ENCODE measurements at regions not wholly inside any gene's neighbourhood (a gene's known extent, or its start where the extent isn't known, plus 50 kb on each side); places are given as distances from the start of the nearest gene placed in this dataset.

DNA sequence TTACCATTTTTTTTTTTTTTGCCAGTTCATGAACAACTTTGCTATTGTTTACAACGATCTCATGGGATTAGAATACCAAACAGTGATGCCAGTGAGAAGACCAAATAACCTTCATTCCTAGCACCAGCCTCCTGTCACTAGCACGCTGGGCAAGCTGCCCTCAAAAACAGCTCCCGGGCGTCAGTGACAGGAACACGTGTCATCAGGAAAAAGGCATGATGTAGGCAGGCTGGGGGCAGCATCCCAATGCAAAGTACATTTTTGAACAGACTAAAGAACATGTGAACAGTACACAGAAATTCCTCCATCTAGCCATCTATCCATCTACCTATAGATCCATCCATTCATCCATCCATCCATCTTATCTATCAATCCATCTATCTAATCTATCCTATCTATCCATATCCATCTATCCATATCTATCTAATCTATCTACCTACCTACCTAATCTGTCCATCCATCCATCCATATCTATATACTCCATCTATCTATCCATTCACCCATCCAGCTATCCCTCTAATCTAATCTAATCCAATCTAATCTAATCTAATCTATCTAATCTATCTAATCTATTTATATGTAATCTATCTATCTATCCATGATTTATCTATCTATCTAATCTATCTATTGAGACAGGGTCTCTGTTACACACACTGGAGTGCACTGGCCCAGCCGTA lies 378.5 kb downstream of the SHANK2 start:
- no peak overlapping the region for H3K4me3 ChIP-seq (ENCODE audit: low read depth, low read length)
- TF ChIP-seq, protein P1, sequence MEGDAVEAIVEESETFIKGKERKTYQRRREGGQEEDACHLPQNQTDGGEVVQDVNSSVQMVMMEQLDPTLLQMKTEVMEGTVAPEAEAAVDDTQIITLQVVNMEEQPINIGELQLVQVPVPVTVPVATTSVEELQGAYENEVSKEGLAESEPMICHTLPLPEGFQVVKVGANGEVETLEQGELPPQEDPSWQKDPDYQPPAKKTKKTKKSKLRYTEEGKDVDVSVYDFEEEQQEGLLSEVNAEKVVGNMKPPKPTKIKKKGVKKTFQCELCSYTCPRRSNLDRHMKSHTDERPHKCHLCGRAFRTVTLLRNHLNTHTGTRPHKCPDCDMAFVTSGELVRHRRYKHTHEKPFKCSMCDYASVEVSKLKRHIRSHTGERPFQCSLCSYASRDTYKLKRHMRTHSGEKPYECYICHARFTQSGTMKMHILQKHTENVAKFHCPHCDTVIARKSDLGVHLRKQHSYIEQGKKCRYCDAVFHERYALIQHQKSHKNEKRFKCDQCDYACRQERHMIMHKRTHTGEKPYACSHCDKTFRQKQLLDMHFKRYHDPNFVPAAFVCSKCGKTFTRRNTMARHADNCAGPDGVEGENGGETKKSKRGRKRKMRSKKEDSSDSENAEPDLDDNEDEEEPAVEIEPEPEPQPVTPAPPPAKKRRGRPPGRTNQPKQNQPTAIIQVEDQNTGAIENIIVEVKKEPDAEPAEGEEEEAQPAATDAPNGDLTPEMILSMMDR (IDR thresholded peaks at IDR 0.05; ENCODE audit: borderline replicate concordance, insufficient read depth, low read depth, low read length), result no peak

- TF ChIP-seq, protein P1 (IDR thresholded peaks at IDR 0.05; ENCODE audit: borderline replicate concordance, insufficient read depth, low read depth, low read length), result no peak
- no peak overlapping the region for H3K4me3 ChIP-seq (ENCODE audit: low read depth, low read length)
Observed at GRCh38 chr11:70876685-70877084, 375.7 kb downstream of the SHANK2 start.

DNA sequence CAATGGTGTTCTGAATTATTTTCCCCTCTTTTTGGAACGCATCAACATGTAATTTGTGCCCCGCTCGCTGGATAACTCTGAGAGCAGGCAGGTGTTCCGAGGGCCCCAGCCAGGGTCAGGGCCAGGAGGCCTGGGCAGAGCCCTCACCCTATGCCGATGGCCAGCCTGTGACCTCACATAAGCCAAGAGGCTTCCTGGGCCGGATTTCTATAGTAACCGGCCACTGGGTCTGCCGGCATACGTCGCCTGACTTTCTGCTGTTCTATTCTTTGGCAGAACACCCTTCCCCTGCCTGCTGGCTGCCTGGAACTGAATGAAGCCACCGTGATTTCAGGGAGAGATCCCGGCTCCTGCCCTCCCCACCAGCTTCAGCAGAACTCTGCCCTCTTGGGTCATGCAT lies 375.2 kb downstream of the SHANK2 start:
- TF ChIP-seq, protein P1 (IDR thresholded peaks at IDR 0.05; ENCODE audit: borderline replicate concordance, insufficient read depth, low read depth, low read length), result no peak
- no peak overlapping the region for H3K4me3 ChIP-seq (ENCODE audit: low read depth, low read length)

GRCh38 chr11:70878366-70878765 lies 374.0 kb downstream of the SHANK2 start:
- TF ChIP-seq, protein P1 (IDR thresholded peaks at IDR 0.05; ENCODE audit: borderline replicate concordance, insufficient read depth, low read depth, low read length), result no peak
- no peak overlapping the region for H3K4me3 ChIP-seq (ENCODE audit: low read depth, low read length)

DNA sequence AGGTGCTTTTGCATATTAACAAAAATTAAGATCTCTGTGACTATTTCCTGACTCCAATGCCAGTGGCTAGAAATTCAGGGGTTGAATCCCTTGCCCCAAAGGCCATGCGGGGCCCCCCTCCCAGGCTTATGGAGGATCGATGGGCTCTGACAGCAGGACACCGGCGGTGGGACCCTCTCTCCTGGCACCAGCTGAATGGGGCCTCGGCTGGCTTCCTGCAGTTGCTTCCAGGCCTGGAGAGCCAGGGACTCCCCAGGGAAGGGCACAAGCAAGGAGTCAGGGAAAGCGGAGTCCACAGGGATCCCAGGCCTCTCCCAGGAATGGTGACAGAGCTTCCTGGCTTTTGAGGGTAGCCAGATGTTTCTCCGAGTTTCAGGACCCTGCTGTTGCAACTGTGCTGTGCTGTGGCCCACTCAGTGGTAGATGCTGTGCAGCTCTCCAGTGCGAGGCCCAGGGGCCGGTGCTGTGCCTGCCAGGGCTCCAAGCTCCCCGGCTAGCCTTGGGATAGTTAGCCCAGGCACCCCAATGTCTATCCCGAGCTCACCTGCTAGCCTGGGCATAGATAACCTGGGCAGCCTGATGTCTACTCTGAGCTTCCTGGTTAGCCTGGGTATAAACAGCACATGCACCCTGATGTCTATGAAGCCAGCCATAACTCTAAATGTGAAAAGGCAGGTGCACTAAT lies 372.6 kb downstream of the SHANK2 start:
- TF ChIP-seq, protein P1 (IDR thresholded peaks at IDR 0.05; ENCODE audit: borderline replicate concordance, insufficient read depth, low read depth, low read length), result no peak
- H3K4me3 ChIP-seq (ENCODE audit: low read depth, low read length), result no peak overlapping the region

GRCh38 chr11:70880416-70880815 lies 372.0 kb downstream of the SHANK2 start:
- no peak overlapping the region for H3K4me3 ChIP-seq (ENCODE audit: low read depth, low read length)
- TF ChIP-seq, protein P1 (IDR thresholded peaks at IDR 0.05; ENCODE audit: borderline replicate concordance, insufficient read depth, low read depth, low read length), result no peak
